CD4-positive, alpha-beta T cell (primary cell): ENCODE measurements at regions not wholly inside any gene's neighbourhood (a gene's known extent, or its start where the extent isn't known, plus 50 kb on each side); places are given as distances from the start of the nearest gene placed in this dataset.

ENCODE experiments used
- ATAC-seq: fragments of 200-7000 bp; cut with Tn5 transposase; one replicate; pipeline ENCODE4 v1.10.0; 2022; ENCODE audit warnings: mild to moderate bottlenecking; ENCODE audit not compliant: poor library complexity
- CTCF ChIA-PET: fragments of 350-600 bp; sonication (Branson Sonifier 250); formaldehyde crosslinking; loops from one replicate; lab custom pipeline; 2021; ENCODE audit warnings: antibody characterized with exemption, inconsistent platforms; lab: Charles Lee
- POLR2A ChIA-PET: fragments of 350-600 bp; sonication (Branson Sonifier 250); formaldehyde crosslinking; loops from one replicate; lab custom pipeline; 2021; ENCODE audit warnings: antibody characterized with exemption, inconsistent platforms; lab: Charles Lee
- DNase-seq, 14 experiments: peaks; one replicate each; pipeline ENCODE4 v3.0.0-alpha.2; 2013 to 2020; ENCODE audit warnings: mixed read lengths in 2 of 14
- H3K27ac ChIP-seq, 2 donors: one replicate each; pipeline versions ENCODE4 v1.5.1 to v1.7.0; 2013; ENCODE audit warnings: low read length in 2 of 2, low read depth in 1 of 2, mild to moderate bottlenecking in 1 of 2
- H3K27me3 ChIP-seq, 2 experiments: 1 replicate in 1 of 2; 2 replicates in 1 of 2; pipeline versions ENCODE4 v1.6.1 to v1.7.0; 2013; ENCODE audit warnings: low read length in 2 of 2, control low read depth in 1 of 2, mild to moderate bottlenecking in 1 of 2, moderate library complexity in 1 of 2; ENCODE audit not compliant: insufficient read depth in 2 of 2, control insufficient read depth in 1 of 2
- H3K36me3 ChIP-seq: one replicate; pipeline ENCODE4 v1.6.1; 2013; ENCODE audit warnings: low read length, control low read depth; ENCODE audit not compliant: insufficient read depth
- H3K4me1 ChIP-seq: one replicate; pipeline ENCODE4 v1.6.1; 2013; ENCODE audit warnings: low read length, control low read depth; ENCODE audit not compliant: insufficient read depth
- H3K4me3 ChIP-seq: one replicate; pipeline ENCODE4 v1.5.1; 2013; ENCODE audit warnings: mild to moderate bottlenecking, low read length, moderate library complexity
- H3K9me3 ChIP-seq, 2 experiments: 1 replicate in 1 of 2; 2 replicates in 1 of 2; pipeline versions ENCODE4 v1.6.1 to v1.7.0; 2013; ENCODE audit warnings: low read length in 2 of 2, mild to moderate bottlenecking in 2 of 2, control low read depth in 1 of 2, moderate library complexity in 1 of 2; ENCODE audit not compliant: control insufficient read depth in 1 of 2, insufficient read depth in 1 of 2
- H3K27ac Mint-ChIP-seq: one replicate; pipeline ENCODE4 v1.8.0; 2020; ENCODE audit warnings: mixed read lengths
- H3K27me3 Mint-ChIP-seq: one replicate; pipeline ENCODE4 v1.8.0; 2021; ENCODE audit warnings: mixed read lengths
- H3K36me3 Mint-ChIP-seq: one replicate; pipeline ENCODE4 v1.8.0; 2021; ENCODE audit warnings: low read depth, mixed read lengths
- H3K4me1 Mint-ChIP-seq: one replicate; pipeline ENCODE4 v1.8.0; 2021; ENCODE audit warnings: low read depth, mixed read lengths
- H3K4me3 Mint-ChIP-seq: one replicate; pipeline ENCODE4 v1.8.0; 2020; ENCODE audit warnings: mild to moderate bottlenecking, mixed read lengths
- H3K9me3 Mint-ChIP-seq: one replicate; pipeline ENCODE4 v1.8.0; 2020; ENCODE audit warnings: mixed read lengths
- intact Hi-C, 2 experiments: fragments of 100-400 bp; cut with DNase I in 1 of 2; cut with micrococcal nuclease in 1 of 2; formaldehyde crosslinking; loops; one replicate each; pipeline versions ENCODE4 v1.15.1 to v1.9.0; 2023 to 2025; cut with DNase I, micrococcal nuclease
- TF ChIP-seq, protein P1 (sequence below): fragments of 200-600 bp; IDR thresholded peaks from one replicate; pipeline ENCODE4 v1.8.0; 2022; ENCODE audit warnings: antibody characterized with exemption, mild to moderate bottlenecking

DNA sequence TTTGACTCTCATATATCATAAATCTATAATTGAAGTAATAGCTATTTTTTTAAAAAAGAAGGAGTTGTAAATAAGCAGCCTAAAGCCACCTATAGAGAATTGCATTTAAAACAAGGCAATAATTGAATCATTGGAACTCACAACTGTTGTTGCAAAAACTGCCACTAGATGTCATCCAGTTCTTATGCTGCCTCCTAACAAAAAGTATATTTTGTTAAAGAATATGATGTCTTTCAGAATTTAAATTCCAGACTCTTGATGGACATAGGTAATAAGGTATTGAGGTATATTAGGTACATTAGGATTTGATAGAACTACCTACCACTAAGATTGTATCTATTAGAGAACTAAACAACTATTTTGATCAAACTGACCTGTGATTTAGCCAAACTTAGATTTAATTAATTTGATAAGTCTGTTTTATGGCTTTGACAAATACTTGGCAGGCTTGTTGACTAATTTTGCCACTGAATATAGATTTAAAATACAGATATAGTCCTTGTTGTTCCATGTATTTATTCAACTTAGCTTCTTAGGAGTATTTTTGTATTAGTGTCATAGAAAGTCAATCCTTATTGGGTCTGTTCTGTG lies 401.4 kb downstream of the RPL10L start:
- H3K9me3 ChIP-seq, result no peaks in the 10 kb centered on the region
- Mint-ChIP-seq H3K27ac (no peak overlapping the region), H3K4me3 (no peak overlapping the region), H3K36me3 (no peaks in the 10 kb centered on the region), H3K27me3 (no peaks in the 10 kb centered on the region), H3K4me1 (no peaks in the 10 kb centered on the region), H3K9me3 (peaks cover 2% of the 10 kb centered on the region)
- H3K27me3 ChIP-seq, result no peaks in the 10 kb centered on the region
- H3K4me3 ChIP-seq, result no peak overlapping the region
- ChIA-PET POLR2A (no interaction called here), CTCF (no interaction called here)
- H3K27ac ChIP-seq, result no peak overlapping the region
- intact Hi-C loops, result no loop called here
- ATAC-seq (no peak), DNase-seq (no peak)
- H3K4me1 ChIP-seq, result no peaks in the 10 kb centered on the region
- TF ChIP-seq, protein P1, sequence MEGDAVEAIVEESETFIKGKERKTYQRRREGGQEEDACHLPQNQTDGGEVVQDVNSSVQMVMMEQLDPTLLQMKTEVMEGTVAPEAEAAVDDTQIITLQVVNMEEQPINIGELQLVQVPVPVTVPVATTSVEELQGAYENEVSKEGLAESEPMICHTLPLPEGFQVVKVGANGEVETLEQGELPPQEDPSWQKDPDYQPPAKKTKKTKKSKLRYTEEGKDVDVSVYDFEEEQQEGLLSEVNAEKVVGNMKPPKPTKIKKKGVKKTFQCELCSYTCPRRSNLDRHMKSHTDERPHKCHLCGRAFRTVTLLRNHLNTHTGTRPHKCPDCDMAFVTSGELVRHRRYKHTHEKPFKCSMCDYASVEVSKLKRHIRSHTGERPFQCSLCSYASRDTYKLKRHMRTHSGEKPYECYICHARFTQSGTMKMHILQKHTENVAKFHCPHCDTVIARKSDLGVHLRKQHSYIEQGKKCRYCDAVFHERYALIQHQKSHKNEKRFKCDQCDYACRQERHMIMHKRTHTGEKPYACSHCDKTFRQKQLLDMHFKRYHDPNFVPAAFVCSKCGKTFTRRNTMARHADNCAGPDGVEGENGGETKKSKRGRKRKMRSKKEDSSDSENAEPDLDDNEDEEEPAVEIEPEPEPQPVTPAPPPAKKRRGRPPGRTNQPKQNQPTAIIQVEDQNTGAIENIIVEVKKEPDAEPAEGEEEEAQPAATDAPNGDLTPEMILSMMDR, result no peak
- no peaks in the 10 kb centered on the region for H3K36me3 ChIP-seq

DNA sequence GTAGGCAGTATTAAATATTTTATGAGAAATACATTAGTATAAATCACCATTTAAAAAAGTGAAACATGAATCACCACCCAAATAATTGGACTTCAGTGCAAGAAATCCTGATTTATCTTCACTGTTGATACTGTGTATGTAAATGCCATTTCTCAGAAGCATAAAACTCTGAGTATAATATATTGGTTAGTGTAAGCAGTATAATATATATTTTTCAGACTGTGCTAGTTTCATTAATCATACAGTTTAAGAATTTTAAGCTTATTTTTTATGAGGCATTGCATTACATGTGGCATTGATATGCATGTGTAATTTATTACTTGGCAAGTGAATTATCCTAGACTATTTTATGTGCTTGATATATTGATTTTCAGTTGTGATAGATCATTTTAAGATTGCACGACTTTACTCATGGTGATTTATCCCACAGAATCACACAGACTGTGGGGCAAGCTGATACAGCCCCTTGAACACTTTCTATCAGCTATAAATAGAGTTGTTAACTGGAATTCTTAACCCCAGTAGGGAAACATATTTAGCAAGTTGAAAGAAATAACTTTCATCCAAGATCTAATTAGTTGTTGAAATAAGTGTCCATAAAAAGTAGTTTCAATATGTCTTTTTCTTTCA lies 403.5 kb downstream of the RPL10L start:
- CTCF ChIA-PET, result no interaction called here

DNA sequence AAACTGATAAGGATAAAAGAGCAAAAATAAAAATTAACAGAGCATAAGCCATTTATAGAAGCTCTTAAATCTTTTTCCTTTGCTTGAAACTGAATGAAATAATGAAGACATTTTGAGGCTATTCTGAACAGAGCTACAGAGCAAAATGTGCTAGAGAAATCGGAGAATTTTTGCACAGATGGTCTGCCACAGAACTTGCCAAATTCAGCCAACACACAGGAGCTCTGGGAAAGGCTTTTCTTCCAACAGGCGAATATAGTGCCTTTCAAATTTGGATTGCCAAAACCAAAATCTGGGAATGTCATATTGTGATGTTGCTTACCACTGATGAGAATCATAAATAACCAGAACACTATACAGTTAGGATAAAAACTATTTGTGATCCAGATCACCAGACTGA lies 406.3 kb downstream of the RPL10L start:
- intact Hi-C loops, result no loop called here
- TF ChIP-seq, protein P1, result no peak
- no peak overlapping the region for H3K4me3 ChIP-seq
- DNase-seq, result no peak
- Mint-ChIP-seq H3K27ac (no peak overlapping the region), H3K4me3 (no peak overlapping the region), H3K4me1 (no peaks in the 10 kb centered on the region), H3K27me3 (no peaks in the 10 kb centered on the region), H3K36me3 (no peaks in the 10 kb centered on the region), H3K9me3 (peaks cover 5% of the 10 kb centered on the region)
- ChIA-PET POLR2A (no interaction called here), CTCF (no interaction called here)
- no peaks in the 10 kb centered on the region for H3K4me1 ChIP-seq
- H3K27ac ChIP-seq, result no peak overlapping the region
- H3K9me3 ChIP-seq, result no peaks in the 10 kb centered on the region
- ATAC-seq, result no peak
- no peaks in the 10 kb centered on the region for H3K27me3 ChIP-seq
- no peaks in the 10 kb centered on the region for H3K36me3 ChIP-seq

More for the DNA sequence above, 403.5 kb downstream of the RPL10L start:
- Histone ChIP-seq H3K4me3 (no peak overlapping the region), H3K27ac (no peak overlapping the region), H3K9me3 (no peaks in the 10 kb centered on the region), H3K36me3 (no peaks in the 10 kb centered on the region), H3K27me3 (no peaks in the 10 kb centered on the region), H3K4me1 (no peaks in the 10 kb centered on the region)
- ATAC-seq (no peak), DNase-seq (no peak)
- Mint-ChIP-seq H3K9me3 (peaks cover 2% of the 10 kb centered on the region), H3K27me3 (no peaks in the 10 kb centered on the region), H3K27ac (no peak overlapping the region), H3K4me3 (no peak overlapping the region), H3K4me1 (no peaks in the 10 kb centered on the region), H3K36me3 (no peaks in the 10 kb centered on the region)
- TF ChIP-seq, protein P1, result no peak
- POLR2A ChIA-PET, result no interaction called here
- intact Hi-C loops, result no loop called here
